ENCODE measurements at regions not wholly inside any gene's neighbourhood (a gene's known extent, or its start where the extent isn't known, plus 50 kb on each side); places are given as distances from the start of the nearest gene placed in this dataset.
"Not testable (repeated sequence)": the region's sequence is repeated elsewhere in the genome, so short reads cannot be mapped to it uniquely, and the experiment has no call there.

GRCh38 chr7:112959276-112959675 lies 127.4 kb downstream of the GPR85 start:
- DNase-seq (ENCODE audit: low read depth), result no peak
- no peak overlapping the region for H3K4me3 ChIP-seq (ENCODE audit: low read depth, low read length)

GRCh38 chr7:112958775-112959174 lies 127.9 kb downstream of the GPR85 start:
- DNase-seq (ENCODE audit: low read depth), result no peak
- no peak overlapping the region for H3K4me3 ChIP-seq (ENCODE audit: low read depth, low read length)
- TF ChIP-seq CTCF (IDR thresholded peaks at IDR 0.05; ENCODE audit: control insufficient read depth, extremely low read depth, insufficient read depth), result no peak

More at GRCh38 chr7:112959276-112959675, 127.4 kb downstream of the GPR85 start:
- TF ChIP-seq CTCF (IDR thresholded peaks at IDR 0.05; ENCODE audit: control insufficient read depth, extremely low read depth, insufficient read depth), result no peak

- peak; percentile 77 for DNase-seq (ENCODE audit: low read depth)
- TF ChIP-seq CTCF (IDR thresholded peaks at IDR 0.05; ENCODE audit: control insufficient read depth, extremely low read depth, insufficient read depth), result no peak
- H3K4me3 ChIP-seq (ENCODE audit: low read depth, low read length), result no peak overlapping the region
These were observed 128.7 kb downstream of the GPR85 start for GRCh38 chr7:112957901-112958300.

GRCh38 chr7:112953031-112953430 lies 133.6 kb downstream of the GPR85 start:
- DNase-seq (ENCODE audit: low read depth), result not testable (repeated sequence)

GRCh38 chr7:112951070-112951469 lies 135.6 kb downstream of the GPR85 start:
- TF ChIP-seq CTCF (IDR thresholded peaks at IDR 0.05; ENCODE audit: control insufficient read depth, extremely low read depth, insufficient read depth), result no peak
- no peak for DNase-seq (ENCODE audit: low read depth)
- H3K4me3 ChIP-seq (ENCODE audit: low read depth, low read length), result no peak overlapping the region

More at GRCh38 chr7:112953031-112953430, 133.6 kb downstream of the GPR85 start:
- not testable (repeated sequence) for H3K4me3 ChIP-seq (ENCODE audit: low read depth, low read length)

- not testable (repeated sequence) for H3K4me3 ChIP-seq (ENCODE audit: low read depth, low read length); DNase-seq (ENCODE audit: low read depth)
These were observed 136.9 kb downstream of the GPR85 start for GRCh38 chr7:112949682-112950081.

GRCh38 chr7:112946350-112946749 lies 140.3 kb downstream of the GPR85 start:
- no peak overlapping the region for H3K4me3 ChIP-seq (ENCODE audit: low read depth, low read length)
- DNase-seq (ENCODE audit: low read depth), result no peak
- no peak for TF ChIP-seq CTCF (IDR thresholded peaks at IDR 0.05; ENCODE audit: control insufficient read depth, extremely low read depth, insufficient read depth)

GRCh38 chr7:112945046-112945445 lies 141.6 kb downstream of the GPR85 start:
- no peak for TF ChIP-seq CTCF (IDR thresholded peaks at IDR 0.05; ENCODE audit: control insufficient read depth, extremely low read depth, insufficient read depth)
- H3K4me3 ChIP-seq (ENCODE audit: low read depth, low read length), result no peak overlapping the region
- no peak for DNase-seq (ENCODE audit: low read depth)
